ENCODE measurements at regions not wholly inside any gene's neighbourhood (a gene's known extent, or its start where the extent isn't known, plus 50 kb on each side); places are given as distances from the start of the nearest gene placed in this dataset.

DNA sequence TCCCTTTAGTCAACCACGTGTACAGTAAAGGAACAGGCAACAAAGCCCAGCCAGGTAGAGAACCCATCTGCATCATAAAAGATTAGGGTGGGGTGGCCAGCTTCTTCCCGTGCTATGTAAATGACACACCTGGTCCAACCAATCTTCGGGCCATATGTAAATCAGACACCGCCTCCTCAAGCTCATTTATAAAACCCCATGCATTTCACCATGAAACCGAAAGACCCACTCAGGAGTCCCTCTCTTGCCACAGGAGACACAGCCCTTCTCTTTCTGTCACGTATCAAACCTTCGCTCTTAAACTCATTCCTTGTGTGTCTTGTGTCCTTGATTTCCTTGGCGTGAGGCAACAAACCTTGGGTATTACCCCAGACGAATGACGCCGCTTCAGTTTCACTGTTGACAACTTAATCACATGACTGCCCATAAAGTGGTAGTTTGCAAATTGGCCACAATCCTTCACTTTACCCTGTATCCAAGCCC lies 59.8 kb upstream of the TBPL2 start:
- intact Hi-C loops (cut with DNase I) = no loop called here
- Histone ChIP-seq H3K9me3 (ENCODE audit: control insufficient read depth, low read length) (no peaks in the 10 kb centered on the region), H3K27ac (ENCODE audit: low read length) (no peak overlapping the region), H3K4me1 (ENCODE audit: control insufficient read depth, insufficient read depth, low read length) (no peaks in the 10 kb centered on the region), H3K27me3 (ENCODE audit: control insufficient read depth, insufficient read depth) (no peaks in the 10 kb centered on the region), H3K4me3 (ENCODE audit: low read length) (no peak overlapping the region)
- WGBS = 88% methylated on average over 11 of the region's 11 CpGs
- ATAC-seq = no peak
- no peak for DNase-seq

DNA sequence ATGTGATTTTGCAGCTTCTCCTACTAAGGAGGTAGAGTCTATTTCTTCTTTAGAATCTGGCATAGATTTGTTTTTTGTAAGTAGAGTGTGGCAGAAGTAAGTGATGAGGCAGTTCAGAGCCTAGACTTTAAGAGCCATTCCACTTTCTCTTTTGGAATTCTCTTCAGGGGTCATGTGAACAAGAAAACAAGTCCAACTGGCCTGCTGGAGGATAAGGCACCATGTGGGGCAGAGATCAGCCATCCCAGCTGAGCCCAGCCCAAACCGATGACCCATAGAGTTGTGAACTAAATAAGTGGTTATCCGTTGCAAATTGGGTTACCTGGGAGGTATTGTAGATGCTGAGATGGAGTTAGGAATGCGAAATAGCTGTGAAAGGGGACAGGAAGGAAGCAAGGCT lies 60.3 kb upstream of the TBPL2 start:
- 86% methylated on average over 3 of the region's 3 CpGs for WGBS
- no peak for ATAC-seq
- Histone ChIP-seq H3K27me3 (ENCODE audit: control insufficient read depth, insufficient read depth) (no peaks in the 10 kb centered on the region), H3K27ac (ENCODE audit: low read length) (no peak overlapping the region), H3K4me3 (ENCODE audit: low read length) (no peak overlapping the region), H3K4me1 (ENCODE audit: control insufficient read depth, insufficient read depth, low read length) (no peaks in the 10 kb centered on the region), H3K9me3 (ENCODE audit: control insufficient read depth, low read length) (no peaks in the 10 kb centered on the region)
- no peak for DNase-seq
- intact Hi-C loops (cut with DNase I) = no loop called here

DNA sequence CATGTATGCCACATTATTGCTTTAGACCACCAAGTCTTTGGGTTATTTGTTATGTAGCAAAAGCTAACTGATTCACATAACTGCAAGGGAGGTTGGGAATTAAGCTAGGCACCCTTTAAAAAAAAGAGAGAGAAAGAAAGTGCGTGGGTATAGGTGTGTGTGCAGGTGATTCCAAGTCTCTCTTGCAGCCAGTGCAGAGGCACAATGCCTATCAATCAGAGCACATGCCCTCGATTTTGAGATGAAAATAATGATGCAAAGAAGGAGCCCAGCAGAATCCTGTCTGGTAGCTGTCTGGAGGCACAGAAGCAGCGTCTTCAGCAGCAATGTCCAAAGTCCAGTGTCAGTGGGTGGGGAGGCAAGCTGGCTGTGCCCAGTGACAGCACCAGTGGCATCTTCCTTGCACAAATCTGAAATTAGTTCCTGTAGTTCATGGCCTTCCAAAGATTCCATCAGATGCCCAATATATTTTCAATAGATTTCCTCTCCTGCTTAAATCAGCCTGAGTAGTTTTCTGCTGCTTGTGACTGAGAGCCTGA lies 62.4 kb upstream of the TBPL2 start:
- no peak overlapping the region for H3K4me3 ChIP-seq (ENCODE audit: low read length)
- no peaks in the 10 kb centered on the region for H3K27me3 ChIP-seq (ENCODE audit: control insufficient read depth, insufficient read depth)
- intact Hi-C loops (cut with DNase I) = no loop called here
- no peak overlapping the region for H3K27ac ChIP-seq (ENCODE audit: low read length)
- DNase-seq = no peak
- H3K4me1 ChIP-seq (ENCODE audit: control insufficient read depth, insufficient read depth, low read length) = no peaks in the 10 kb centered on the region
- WGBS = 81% methylated on average over 3 of the region's 3 CpGs
- ATAC-seq = no peak
- H3K9me3 ChIP-seq (ENCODE audit: control insufficient read depth, low read length) = no peaks in the 10 kb centered on the region

DNA sequence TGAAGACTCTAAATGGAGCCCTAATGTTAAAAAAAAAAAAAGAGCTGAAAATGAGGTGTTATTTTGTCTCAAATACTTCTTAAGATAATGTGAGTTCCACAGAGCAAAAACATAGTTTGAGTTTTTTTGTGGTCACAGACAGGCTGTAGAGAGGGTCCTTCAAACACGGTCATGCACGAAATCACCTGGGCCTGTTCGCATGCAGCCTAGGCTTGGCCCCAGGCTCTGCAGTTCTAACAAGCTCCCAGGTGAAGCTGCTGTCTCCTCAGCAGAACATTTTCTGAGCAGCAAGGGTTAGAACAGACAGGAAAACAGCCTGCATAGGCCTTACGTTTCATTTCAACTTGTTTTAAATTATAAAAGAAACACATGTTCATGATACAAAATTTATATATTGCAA lies 65.4 kb upstream of the TBPL2 start:
- intact Hi-C loops (cut with DNase I) = no loop called here
- H3K27ac ChIP-seq (ENCODE audit: low read length) = no peak overlapping the region
- ATAC-seq = no peak
- DNase-seq = no peak
- no peak overlapping the region for H3K4me3 ChIP-seq (ENCODE audit: low read length)
- H3K9me3 ChIP-seq (ENCODE audit: control insufficient read depth, low read length) = no peaks in the 10 kb centered on the region
- 92% methylated on average over 4 of the region's 4 CpGs for WGBS
- H3K4me1 ChIP-seq (ENCODE audit: control insufficient read depth, insufficient read depth, low read length) = no peaks in the 10 kb centered on the region
- H3K27me3 ChIP-seq (ENCODE audit: control insufficient read depth, insufficient read depth) = no peaks in the 10 kb centered on the region

DNA sequence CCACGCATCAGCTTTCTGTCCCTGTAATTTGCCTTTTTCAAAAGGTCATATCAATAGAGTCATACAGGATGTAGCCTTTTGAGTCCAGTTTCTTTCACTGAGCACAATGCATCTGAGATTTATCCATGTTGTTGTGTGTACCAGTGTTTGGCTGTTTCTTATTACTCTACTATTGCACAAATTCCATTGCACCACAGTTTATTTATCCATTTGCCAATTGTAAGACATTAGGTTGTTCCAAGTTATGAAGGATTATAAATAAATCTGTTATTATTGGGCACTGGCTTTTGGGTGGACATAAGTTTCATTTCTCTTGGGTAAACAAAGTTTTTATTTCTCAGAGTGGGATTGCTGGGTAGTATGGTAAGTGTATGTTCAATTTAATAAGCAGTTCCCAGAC lies 68.3 kb upstream of the TBPL2 start:
- no peak overlapping the region for H3K27ac ChIP-seq (ENCODE audit: low read length)
- intact Hi-C loops (cut with DNase I) = no loop called here
- ATAC-seq = no peak
- WGBS = 79% methylated on average over 1 of the region's 1 CpG
- no peaks in the 10 kb centered on the region for H3K27me3 ChIP-seq (ENCODE audit: control insufficient read depth, insufficient read depth)
- H3K9me3 ChIP-seq (ENCODE audit: control insufficient read depth, low read length) = no peaks in the 10 kb centered on the region
- no peak overlapping the region for H3K4me3 ChIP-seq (ENCODE audit: low read length)
- DNase-seq = no peak
- no peaks in the 10 kb centered on the region for H3K4me1 ChIP-seq (ENCODE audit: control insufficient read depth, insufficient read depth, low read length)

DNA sequence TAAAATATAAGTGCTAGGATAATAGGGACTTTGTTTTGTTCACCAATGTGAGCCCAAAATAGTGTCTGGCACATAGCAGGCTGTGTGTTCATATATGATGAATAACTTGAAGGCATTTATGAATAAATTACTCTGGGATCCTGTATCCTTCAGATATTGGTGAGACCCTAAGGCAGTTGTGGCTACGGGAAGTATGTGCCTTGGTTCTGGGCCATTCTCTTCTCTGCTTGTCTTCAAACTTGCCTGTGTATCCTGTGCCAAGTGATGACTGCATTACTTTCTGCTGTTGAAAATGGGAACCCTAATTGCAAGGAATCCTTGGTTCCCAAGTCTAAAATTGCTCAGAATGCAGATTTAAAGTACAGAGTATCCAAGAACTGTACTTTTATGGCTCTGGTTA lies 67.6 kb upstream of the KTN1 start:
- H3K27ac ChIP-seq (ENCODE audit: low read length) = no peak overlapping the region
- no peak overlapping the region for H3K4me3 ChIP-seq (ENCODE audit: low read length)
- no peaks in the 10 kb centered on the region for H3K27me3 ChIP-seq (ENCODE audit: control insufficient read depth, insufficient read depth)
- WGBS = 78% methylated on average over 1 of the region's 1 CpG
- no peaks in the 10 kb centered on the region for H3K4me1 ChIP-seq (ENCODE audit: control insufficient read depth, insufficient read depth, low read length)
- H3K9me3 ChIP-seq (ENCODE audit: control insufficient read depth, low read length) = no peaks in the 10 kb centered on the region
- intact Hi-C loops (cut with DNase I) = no loop called here
- ATAC-seq (no peak), DNase-seq (no peak)

DNA sequence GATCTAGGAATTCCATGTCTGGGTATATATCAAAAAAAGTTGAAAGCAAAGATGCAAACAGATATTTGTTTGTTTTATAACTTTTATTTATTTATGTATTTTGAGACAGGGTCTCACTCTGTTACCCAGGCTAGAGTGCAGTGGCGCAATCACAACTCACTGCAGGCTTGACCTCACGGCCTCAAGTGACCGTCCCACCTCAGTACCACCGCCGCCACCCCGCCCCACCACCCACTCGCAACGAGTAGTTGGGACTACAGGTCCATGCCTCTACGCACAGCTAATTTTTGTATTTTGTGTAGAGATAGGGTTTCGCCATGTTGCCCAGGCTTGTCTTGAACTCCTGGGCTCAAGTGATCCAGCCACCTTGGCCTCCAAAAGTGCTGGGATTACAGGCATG lies 66.5 kb upstream of the KTN1 start:
- ATAC-seq = no peak
- H3K27ac ChIP-seq (ENCODE audit: low read length) = no peak overlapping the region
- no peaks in the 10 kb centered on the region for H3K9me3 ChIP-seq (ENCODE audit: control insufficient read depth, low read length)
- no peaks in the 10 kb centered on the region for H3K4me1 ChIP-seq (ENCODE audit: control insufficient read depth, insufficient read depth, low read length)
- intact Hi-C loops (cut with DNase I) = no loop called here
- WGBS = 79% methylated on average over 10 of the region's 10 CpGs
- no peaks in the 10 kb centered on the region for H3K27me3 ChIP-seq (ENCODE audit: control insufficient read depth, insufficient read depth)
- DNase-seq = no peak
- no peak overlapping the region for H3K4me3 ChIP-seq (ENCODE audit: low read length)

DNA sequence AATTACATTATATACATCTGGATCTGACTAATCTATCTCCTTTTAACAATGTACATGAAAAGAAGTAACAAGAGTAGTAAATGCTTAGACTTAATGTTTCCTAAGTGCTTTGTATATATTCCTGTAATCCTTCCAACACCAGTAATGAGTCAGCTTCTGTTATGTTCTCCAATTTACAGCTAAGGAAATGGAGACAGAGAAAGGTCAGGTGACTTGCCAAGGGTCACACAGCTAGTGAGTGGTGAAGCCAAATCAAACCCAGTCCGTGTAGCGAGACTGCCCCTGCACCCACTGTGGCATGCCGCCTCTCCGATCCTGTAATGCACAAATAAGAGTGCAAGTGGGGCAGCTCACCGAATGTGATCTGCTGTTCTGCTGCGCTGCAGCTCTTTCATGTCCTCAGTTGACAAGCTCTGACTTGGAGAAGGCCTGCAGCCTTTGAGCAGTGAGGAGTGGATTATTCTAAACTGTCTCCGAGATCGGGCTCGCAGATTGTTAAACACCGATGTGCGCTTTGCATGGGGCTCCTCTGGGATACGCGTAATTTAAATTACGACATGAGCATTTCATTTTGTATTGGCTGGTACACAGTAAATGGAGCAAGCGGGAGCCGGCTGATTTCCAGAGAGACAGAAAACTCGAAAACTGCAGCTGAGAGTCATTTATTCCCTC lies 65.1 kb upstream of the KTN1 start:
- WGBS = 88% methylated on average over 17 of the region's 17 CpGs
- no peak for DNase-seq
- intact Hi-C loops (cut with DNase I) = no loop called here

DNA sequence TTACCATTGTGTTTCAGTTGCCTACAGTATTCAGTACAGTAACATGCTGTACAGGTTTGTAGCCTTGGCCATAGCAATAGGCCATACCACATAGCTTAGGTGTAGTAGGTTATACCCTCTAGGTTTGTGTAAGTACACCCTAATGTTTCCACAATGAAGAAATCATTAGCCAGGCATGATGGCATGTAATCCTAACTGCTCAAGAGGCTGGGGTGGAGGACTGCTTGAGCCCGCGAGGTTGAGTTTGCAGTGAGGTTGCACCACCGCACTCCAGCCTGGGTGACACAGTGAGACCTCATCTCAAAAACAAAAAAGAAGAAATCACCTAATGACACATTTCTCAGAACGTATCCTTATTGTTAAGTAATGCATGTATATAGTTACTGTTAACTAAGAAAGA lies 63.2 kb upstream of the KTN1 start:
- H3K9me3 ChIP-seq (ENCODE audit: control insufficient read depth, low read length) = no peaks in the 10 kb centered on the region
- no peak for ATAC-seq
- no peaks in the 10 kb centered on the region for H3K27me3 ChIP-seq (ENCODE audit: control insufficient read depth, insufficient read depth)
- intact Hi-C loops (cut with DNase I) = no loop called here
- WGBS = 86% methylated on average over 4 of the region's 4 CpGs
- no peak for DNase-seq
- H3K27ac ChIP-seq (ENCODE audit: low read length) = no peak overlapping the region
- H3K4me1 ChIP-seq (ENCODE audit: control insufficient read depth, insufficient read depth, low read length) = no peaks in the 10 kb centered on the region
- no peak overlapping the region for H3K4me3 ChIP-seq (ENCODE audit: low read length)

More for the DNA sequence above, 65.1 kb upstream of the KTN1 start:
- H3K27me3 ChIP-seq (ENCODE audit: control insufficient read depth, insufficient read depth) = no peaks in the 10 kb centered on the region
- H3K4me3 ChIP-seq (ENCODE audit: low read length) = no peak overlapping the region
- no peaks in the 10 kb centered on the region for H3K4me1 ChIP-seq (ENCODE audit: control insufficient read depth, insufficient read depth, low read length)
- H3K9me3 ChIP-seq (ENCODE audit: control insufficient read depth, low read length) = no peaks in the 10 kb centered on the region
- peak in 1 of 2 donors; percentile 74 for ATAC-seq
- H3K27ac ChIP-seq (ENCODE audit: low read length) = no peak overlapping the region

DNA sequence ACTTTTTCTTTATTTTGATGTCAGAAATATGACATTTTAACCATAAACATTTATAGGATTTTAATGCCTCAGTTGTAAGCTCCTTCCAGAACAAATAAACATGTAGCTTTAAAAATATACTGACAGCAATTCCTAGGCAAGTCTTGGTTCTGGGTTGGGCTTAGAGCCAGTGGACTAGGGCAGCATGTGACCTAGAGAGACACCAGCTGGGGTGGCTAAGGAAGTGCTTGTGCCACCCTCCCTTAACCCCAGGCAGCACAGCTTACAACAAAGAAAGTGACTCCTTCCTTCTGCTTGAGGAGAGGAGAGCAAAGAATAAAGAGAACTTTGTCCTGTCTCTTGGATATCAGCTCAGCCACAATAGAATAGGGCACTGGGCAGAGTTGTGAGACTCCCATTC lies 61.6 kb upstream of the KTN1 start:
- Histone ChIP-seq H3K9me3 (ENCODE audit: control insufficient read depth, low read length) (no peaks in the 10 kb centered on the region), H3K27me3 (ENCODE audit: control insufficient read depth, insufficient read depth) (no peaks in the 10 kb centered on the region), H3K27ac (ENCODE audit: low read length) (no peak overlapping the region), H3K4me3 (ENCODE audit: low read length) (no peak overlapping the region), H3K4me1 (ENCODE audit: control insufficient read depth, insufficient read depth, low read length) (no peaks in the 10 kb centered on the region)
- intact Hi-C loops (cut with DNase I) = no loop called here
- ATAC-seq = no peak
- DNase-seq = no peak

DNA sequence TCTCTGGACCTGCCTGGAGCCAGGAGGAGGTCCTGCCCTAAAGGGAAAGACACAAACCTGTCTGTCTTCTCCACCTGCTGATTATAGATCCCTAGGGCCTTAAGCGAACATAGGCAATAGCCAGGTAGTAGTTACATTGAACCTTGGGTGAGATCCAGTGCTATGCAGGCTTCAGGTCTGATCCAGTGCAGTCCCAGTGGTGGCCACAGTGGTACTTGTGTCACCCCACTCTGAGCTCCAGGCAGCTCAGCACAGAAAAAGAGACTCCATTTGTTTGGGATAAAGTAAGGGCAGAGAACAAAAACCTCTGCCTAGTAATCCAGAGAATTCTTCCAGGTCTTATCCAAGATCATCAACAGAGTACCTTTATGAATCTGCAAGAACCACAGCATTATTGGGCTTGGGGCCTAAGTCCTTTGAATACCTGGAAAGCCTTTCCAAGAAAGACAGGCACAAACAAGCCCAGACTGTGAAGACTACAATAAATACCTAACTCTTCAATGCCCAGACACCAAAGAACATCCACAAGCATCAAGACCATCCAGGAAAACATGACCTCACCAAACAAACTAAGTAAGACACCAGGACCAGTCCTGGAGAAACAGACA lies 60.4 kb upstream of the KTN1 start:
- no peaks in the 10 kb centered on the region for H3K27me3 ChIP-seq (ENCODE audit: control insufficient read depth, insufficient read depth)
- no peak overlapping the region for H3K27ac ChIP-seq (ENCODE audit: low read length)
- 93% methylated on average over 1 of the region's 1 CpG for WGBS
- intact Hi-C loops (cut with DNase I) = no loop called here
- H3K4me1 ChIP-seq (ENCODE audit: control insufficient read depth, insufficient read depth, low read length) = no peaks in the 10 kb centered on the region
- no peaks in the 10 kb centered on the region for H3K9me3 ChIP-seq (ENCODE audit: control insufficient read depth, low read length)
- ATAC-seq = no peak
- no peak for DNase-seq
- no peak overlapping the region for H3K4me3 ChIP-seq (ENCODE audit: low read length)

Measured in right cardiac atrium (tissue), 5 donors.